ENCODE measurements at regions not wholly inside any gene's neighbourhood (a gene's known extent, or its start where the extent isn't known, plus 50 kb on each side); places are given as distances from the start of the nearest gene placed in this dataset.
"Not testable (repeated sequence)": the region's sequence is repeated elsewhere in the genome, so short reads cannot be mapped to it uniquely, and the experiment has no call there.

GRCh38 chr4:158033416-158034120, 139.3 kb downstream of the GASK1B start:
- Histone ChIP-seq H3K27ac (no peak overlapping the region), H3K36me3 (ENCODE audit: insufficient read depth in 1 of 2, low read depth in 1 of 2) (no peaks in the 10 kb centered on the region), H3K9me3 (peaks cover 5% of the 10 kb centered on the region), H3K27me3 (ENCODE audit: insufficient read depth in 3 of 3, low read length in 2 of 3) (no peaks in the 10 kb centered on the region), H3K4me1 (no peaks in the 10 kb centered on the region), H3K4me3 (no peak overlapping the region)
- intact Hi-C loops (cut with DNase I) = no loop called here
- 57 to 65% (median 63%) methylated on average over 5 of the region's 5 CpGs for WGBS, 3 donors
- ATAC-seq (no peak), DNase-seq (no peak)
- TF ChIP-seq, protein P1, sequence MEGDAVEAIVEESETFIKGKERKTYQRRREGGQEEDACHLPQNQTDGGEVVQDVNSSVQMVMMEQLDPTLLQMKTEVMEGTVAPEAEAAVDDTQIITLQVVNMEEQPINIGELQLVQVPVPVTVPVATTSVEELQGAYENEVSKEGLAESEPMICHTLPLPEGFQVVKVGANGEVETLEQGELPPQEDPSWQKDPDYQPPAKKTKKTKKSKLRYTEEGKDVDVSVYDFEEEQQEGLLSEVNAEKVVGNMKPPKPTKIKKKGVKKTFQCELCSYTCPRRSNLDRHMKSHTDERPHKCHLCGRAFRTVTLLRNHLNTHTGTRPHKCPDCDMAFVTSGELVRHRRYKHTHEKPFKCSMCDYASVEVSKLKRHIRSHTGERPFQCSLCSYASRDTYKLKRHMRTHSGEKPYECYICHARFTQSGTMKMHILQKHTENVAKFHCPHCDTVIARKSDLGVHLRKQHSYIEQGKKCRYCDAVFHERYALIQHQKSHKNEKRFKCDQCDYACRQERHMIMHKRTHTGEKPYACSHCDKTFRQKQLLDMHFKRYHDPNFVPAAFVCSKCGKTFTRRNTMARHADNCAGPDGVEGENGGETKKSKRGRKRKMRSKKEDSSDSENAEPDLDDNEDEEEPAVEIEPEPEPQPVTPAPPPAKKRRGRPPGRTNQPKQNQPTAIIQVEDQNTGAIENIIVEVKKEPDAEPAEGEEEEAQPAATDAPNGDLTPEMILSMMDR (IDR thresholded peaks at IDR 0.05) = no peak

DNA sequence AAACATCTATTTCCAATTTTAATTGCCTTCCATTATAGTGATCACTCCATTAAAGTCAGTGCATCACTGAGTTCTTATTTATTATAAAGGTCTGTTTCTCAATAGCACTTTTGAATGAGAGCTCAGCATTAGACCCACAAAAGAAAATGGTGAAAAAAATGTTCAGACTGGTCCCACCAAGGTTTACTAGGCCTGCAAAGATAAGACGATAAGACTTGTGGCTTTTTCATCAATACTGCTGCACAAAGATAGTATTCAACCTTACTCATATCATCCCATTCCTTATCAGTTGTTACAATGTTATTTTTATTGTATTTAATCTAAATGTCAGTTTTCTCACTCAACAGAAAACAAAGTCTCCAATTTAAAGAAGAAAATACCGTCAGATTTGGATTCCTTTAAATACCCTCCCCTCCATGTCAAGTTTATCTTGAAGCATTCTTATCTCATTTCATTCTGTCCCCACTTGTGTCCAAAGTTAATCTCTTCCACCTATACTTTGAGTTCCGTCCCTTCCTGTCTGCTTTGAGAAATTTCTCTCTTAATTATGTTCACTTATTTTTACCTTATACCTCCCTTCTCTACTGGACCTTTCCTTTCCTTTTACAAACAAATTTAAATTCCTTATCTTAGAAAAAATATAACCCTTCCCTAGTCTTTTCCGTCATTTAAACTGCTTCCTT, 140.0 kb downstream of the GASK1B start:
- WGBS, 3 donors = 75 to 80% (median 77%) methylated on average over 4 of the region's 4 CpGs
- DNase-seq (no peak), ATAC-seq (no peak)
- H3K27ac ChIP-seq = no peak overlapping the region
- H3K4me1 ChIP-seq = no peaks in the 10 kb centered on the region
- peaks cover 5% of the 10 kb centered on the region for H3K9me3 ChIP-seq
- H3K4me3 ChIP-seq = no peak overlapping the region
- no peaks in the 10 kb centered on the region for H3K27me3 ChIP-seq (ENCODE audit: insufficient read depth in 3 of 3, low read length in 2 of 3)
- intact Hi-C loops (cut with DNase I) = no loop called here
- no peaks in the 10 kb centered on the region for H3K36me3 ChIP-seq (ENCODE audit: insufficient read depth in 1 of 2, low read depth in 1 of 2)
- TF ChIP-seq, protein P1 (IDR thresholded peaks at IDR 0.05) = no peak

- DNase-seq; H3K36me3 ChIP-seq (ENCODE audit: insufficient read depth in 1 of 2, low read depth in 1 of 2); H3K27ac ChIP-seq; H3K9me3 ChIP-seq; H3K4me3 ChIP-seq; intact Hi-C loops (cut with DNase I); H3K27me3 ChIP-seq (ENCODE audit: insufficient read depth in 3 of 3, low read length in 2 of 3); ATAC-seq; H3K4me1 ChIP-seq: not testable (repeated sequence)
Observed at GRCh38 chr4:158028381-158028780, 144.4 kb downstream of the GASK1B start.

DNA sequence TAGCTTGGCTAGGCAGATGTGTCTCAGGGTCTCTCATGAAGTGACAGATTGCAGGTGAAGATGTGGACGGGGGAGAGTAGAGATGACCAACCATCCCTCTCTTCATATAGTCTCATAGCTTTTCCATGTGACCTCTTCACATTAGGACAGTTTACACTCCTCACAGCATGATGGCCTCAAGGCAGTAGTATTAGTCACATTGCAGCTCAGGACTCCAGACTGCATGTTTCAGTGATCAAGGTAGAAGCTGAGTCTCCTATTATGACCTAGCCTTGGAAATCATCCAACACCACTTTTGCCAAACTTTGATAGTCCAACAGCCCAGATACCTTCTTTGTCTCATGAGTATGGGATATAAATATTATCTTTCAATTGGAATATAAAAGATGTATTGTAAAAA, 147.7 kb downstream of the GASK1B start:
- Histone ChIP-seq H3K27ac (no peak overlapping the region), H3K4me3 (no peak overlapping the region), H3K27me3 (ENCODE audit: insufficient read depth in 3 of 3, low read length in 2 of 3) (no peaks in the 10 kb centered on the region), H3K36me3 (ENCODE audit: insufficient read depth in 1 of 2, low read depth in 1 of 2) (no peaks in the 10 kb centered on the region), H3K9me3 (peaks cover 5% of the 10 kb centered on the region), H3K4me1 (peaks cover under 1% of the 10 kb centered on the region)
- intact Hi-C loops (cut with DNase I) = no loop called here
- TF ChIP-seq, protein P1 (IDR thresholded peaks at IDR 0.05) = no peak
- WGBS, 3 donors = 88 to 96% (median 92%) methylated on average over 1 of the region's 1 CpG
- DNase-seq (no peak), ATAC-seq (no peak)

DNA sequence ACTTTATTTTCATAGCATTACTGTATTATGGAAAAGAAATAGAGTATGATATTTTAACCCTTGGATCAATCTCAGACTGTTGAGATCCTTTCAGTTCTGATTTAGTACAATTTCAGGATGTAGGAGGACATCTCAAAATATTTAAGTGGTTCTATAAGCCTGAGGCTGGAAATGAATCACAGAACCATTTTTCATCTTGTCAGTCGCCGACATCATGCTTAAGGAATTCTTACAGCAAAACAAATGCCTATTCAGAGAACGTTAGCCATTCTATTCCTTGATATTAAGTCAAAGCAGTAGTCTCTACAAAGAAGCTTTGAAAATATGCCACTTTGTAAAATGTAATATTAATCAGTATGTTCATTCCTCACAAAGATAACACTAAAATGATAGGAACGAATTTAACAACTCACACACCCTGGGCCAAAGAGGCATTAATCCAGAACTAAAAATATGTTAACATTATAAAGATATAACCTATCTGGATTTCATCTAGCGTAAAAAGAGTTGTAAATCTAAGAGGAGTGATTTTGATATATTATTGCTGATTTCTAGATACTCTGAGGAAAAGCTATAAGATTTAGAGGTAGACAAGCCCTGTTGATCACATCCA, 152.0 kb downstream of the GASK1B start:
- intact Hi-C loops (cut with DNase I) = no loop called here
- 50 to 53% (median 52%) methylated on average over 5 of the region's 5 CpGs for WGBS, 3 donors
- H3K36me3 ChIP-seq (ENCODE audit: insufficient read depth in 1 of 2, low read depth in 1 of 2) = no peaks in the 10 kb centered on the region
- peaks cover 3% of the 10 kb centered on the region for H3K4me1 ChIP-seq
- H3K27ac ChIP-seq = no peak overlapping the region
- H3K9me3 ChIP-seq = no peaks in the 10 kb centered on the region
- no peaks in the 10 kb centered on the region for H3K27me3 ChIP-seq (ENCODE audit: insufficient read depth in 3 of 3, low read length in 2 of 3)
- TF ChIP-seq, protein P1 (IDR thresholded peaks at IDR 0.05) = no peak
- H3K4me3 ChIP-seq = no peak overlapping the region
- DNase-seq (no peak), ATAC-seq (no peak)

Data from psoas muscle (tissue), 7 donors.